NCI-H2171 treated with DMSO at 0.1 percent for 48 hours (cell line): ENCODE measurements at regions not wholly inside any gene's neighbourhood (a gene's known extent, or its start where the extent isn't known, plus 50 kb on each side); places are given as distances from the start of the nearest gene placed in this dataset.

Source experiments
- DNase-seq: peaks from one replicate; lab custom pipeline; 2025; lab: John Stamatoyannopoulos, UW

GRCh38 chr1:232682248-232682647, 52.3 kb upstream of the SIPA1L2 start:
- DNase-seq, result no peak

- no peak for DNase-seq
Observed at GRCh38 chr1:232684371-232685105, 54.6 kb upstream of the SIPA1L2 start.

- DNase-seq, result no peak
Observed at GRCh38 chr1:232686346-232686745, 56.4 kb upstream of the SIPA1L2 start.

GRCh38 chr1:232687304-232687703, 57.4 kb upstream of the SIPA1L2 start:
- no peak for DNase-seq

- DNase-seq, result no peak
Observed at GRCh38 chr1:232687728-232688127, 57.8 kb upstream of the SIPA1L2 start.

DNA sequence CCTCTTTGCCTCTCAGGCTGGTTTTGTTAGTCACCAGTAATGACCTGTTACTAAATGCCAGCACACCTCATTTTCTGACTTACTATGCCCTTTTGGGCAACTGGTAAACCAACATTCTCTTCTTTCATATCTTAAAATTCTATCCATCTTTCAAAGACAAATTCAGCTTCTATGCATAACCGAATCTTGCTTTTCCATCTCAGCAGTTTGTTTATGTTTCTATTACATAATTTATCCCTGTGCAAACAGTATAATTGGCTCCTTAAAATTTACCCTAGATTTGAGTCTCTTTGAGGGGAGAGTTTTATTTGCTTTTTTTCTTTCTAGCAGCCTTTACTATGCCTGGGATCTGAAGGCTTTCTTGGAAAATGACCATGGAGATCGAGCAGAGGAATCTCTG, 58.5 kb upstream of the SIPA1L2 start:
- DNase-seq, result no peak

DNA sequence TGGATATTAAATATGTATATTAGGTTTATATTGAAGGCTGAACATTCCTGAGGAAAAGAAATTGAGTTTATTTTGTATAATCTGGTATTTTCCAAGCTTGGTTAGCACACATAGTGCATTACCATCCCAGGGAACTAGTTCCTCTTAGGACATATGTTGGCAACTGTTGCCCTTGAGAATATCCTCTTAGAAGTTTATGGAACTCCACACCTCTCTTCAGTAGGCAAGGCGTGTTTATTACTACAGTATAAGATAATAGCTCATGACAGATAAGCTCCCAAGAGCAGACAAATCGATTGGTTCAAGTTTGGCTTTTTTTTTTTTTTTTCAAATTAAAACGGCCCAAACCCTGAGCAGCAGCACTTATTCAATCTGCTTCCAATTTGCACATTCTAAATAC, 59.8 kb upstream of the SIPA1L2 start:
- no peak for DNase-seq

- DNase-seq, result no peak
Observed at GRCh38 chr1:232690285-232690935, 60.5 kb upstream of the SIPA1L2 start.

DNA sequence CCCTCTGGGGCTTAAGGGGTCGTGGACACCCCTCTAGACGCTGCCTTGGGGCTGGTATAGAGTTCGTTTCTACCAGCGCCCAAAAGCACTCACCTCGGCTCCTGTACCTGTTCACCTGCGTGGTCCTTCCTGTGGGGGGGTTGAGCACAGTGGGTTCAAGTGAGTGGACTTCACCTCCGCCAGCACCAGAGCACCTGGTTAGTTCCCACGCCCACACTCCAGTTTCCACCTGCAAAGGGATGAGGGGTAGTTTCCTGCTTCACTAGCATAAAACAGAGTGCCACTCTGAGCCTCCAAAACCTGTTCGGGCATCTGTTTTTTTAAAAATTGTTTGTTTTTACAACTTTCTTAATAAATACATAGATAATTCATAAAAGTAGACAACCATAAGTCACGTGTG, 64.5 kb upstream of the SIPA1L2 start:
- no peak for DNase-seq

DNA sequence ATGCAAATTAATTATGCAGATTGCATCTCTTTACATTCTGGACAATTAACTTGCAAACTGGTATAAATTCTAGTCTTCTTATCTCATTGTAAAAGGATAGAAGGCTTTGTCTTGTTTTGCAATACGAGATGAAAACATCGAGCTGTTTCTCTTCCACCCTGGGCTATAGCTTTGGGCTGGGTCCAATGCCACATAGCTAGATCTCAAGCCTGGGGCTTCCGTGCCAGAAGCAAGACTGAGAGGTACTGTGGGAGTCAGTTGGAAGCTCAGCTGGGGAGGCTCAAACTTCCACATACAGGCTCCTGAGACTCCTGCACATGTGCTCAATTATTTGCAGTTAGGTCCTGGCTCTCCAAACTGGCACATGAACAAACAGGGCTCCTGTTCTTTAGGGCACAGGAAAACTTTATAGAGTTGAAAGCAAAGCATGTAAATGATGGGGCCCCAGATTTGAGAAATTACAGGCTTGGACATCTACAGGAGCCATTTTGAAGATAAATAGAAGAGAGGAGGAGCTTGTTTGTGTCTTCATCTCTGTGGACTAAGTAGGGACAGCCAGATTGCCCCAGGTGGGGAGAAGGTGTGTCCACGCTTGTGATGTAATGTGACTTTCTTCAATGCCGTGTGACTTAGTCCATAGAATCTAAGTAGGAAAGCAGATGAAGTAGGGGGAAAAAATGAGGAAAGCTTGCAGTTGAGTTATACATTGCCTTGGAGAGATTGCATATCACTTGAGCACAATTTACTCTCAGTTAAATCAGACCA, 65.9 kb upstream of the SIPA1L2 start:
- no peak for DNase-seq

DNA sequence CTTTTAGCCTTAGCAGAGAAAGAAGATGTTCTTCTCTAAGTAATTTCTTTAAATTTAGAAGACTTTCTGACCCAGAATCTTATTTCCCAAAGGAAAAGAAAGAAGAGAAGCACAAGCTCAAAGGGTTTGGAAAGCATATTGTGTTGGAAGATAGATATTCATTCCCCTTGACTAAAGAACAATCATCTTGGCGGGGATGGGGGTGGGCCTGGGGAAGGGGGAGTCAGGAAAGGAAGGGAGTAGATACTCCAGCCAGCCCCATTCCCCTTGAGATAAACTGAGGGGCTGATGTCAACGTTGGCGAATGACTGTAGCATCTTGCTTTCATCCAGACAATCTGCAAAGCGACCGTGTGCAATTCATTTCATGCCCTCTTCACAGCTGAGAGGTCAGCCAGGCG, 66.5 kb upstream of the SIPA1L2 start:
- no peak for DNase-seq

GRCh38 chr1:232697187-232697822, 67.4 kb upstream of the SIPA1L2 start:
- peak; percentile 54 for DNase-seq

DNA sequence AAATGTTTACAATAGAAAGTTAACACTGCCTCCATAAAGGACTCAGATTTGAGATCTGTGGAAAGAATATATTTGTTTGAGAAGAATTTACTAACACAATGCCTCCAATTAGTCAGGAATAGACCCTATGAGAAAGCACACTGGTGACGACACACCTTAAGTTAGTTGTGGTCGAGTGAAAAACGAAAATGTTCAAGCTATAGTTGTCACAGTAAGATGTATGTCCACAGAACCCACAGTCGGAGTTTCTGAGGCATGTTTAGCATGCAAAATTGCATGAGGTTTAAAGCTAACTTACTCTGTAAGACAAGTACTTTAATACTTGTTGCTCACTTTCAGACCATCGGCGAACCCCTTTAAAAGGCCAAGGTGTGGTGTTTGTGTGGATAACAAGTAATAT, 69.9 kb upstream of the SIPA1L2 start:
- DNase-seq, result no peak

GRCh38 chr1:232702911-232703310, 73.0 kb upstream of the SIPA1L2 start:
- DNase-seq, result no peak

- DNase-seq, result no peak
Observed at GRCh38 chr1:232704256-232704655, 74.3 kb upstream of the SIPA1L2 start.

DNA sequence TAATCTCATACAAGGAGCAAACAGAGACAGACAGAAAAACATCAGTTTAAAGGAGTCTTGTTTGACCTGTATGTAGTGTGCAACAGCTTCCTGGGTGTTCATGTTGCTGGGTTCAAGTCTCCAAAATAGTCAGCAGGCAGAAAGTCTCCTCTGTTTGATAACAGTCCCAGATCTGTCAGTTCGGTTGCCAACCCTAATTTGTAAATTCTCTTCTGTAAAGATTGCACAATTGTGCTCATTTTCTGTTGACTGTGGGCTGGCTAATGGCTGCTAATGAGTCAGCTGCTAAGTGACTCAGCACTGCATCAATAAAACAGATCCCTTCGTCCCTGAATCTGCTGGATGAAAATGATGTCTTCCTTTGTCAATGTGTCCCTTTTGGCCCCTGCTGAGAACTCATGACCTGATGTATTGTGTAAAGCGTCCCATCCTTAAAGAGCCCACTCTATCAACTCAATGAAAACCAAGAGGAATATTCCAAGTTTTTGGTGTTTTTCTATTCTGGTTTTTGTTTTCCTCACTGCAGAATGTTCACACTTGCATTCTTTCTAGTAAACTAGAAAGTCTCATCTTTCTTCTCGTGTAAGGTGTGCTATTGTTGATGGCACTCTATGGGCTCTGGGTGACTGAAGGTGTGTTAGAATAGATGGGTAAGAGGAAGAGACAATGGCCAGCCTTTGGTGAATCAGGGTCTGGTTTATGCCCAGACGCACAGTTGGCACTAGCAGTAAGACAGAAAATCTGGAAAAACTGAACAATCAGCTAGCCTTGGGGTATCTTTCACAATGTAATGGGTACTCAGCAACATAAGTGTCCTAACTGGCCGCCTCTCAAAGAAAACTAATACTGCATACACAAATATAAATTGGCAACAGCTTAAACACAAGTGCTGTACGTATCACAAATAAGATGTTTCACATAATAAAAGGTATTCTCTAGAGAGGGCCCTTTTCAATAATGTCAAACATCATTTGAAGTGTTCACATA, 75.1 kb upstream of the SIPA1L2 start:
- no peak for DNase-seq

- DNase-seq, result no peak
Observed at GRCh38 chr1:232705815-232706575, 76.1 kb upstream of the SIPA1L2 start.

DNA sequence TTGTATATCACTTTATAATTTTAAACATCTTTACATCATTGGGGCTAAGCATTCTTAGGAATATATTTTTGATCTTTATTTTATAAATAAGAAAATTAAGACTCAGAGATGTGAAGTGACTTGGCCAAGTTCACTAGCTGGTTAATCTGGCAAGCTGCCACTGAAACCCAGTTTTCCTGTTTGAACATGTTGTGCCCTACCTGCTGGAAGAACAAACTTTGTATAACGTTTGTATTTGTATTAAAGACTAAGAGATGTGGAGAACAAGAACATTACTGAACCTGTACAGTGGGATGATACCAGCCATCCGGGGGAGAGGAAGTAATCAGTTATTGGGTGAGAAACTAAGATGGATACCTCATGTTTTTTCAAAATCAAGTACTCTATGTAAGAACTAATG, 77.2 kb upstream of the SIPA1L2 start:
- DNase-seq, result no peak

- DNase-seq, result no peak
Observed at GRCh38 chr1:232709386-232709785, 79.5 kb upstream of the SIPA1L2 start.

DNA sequence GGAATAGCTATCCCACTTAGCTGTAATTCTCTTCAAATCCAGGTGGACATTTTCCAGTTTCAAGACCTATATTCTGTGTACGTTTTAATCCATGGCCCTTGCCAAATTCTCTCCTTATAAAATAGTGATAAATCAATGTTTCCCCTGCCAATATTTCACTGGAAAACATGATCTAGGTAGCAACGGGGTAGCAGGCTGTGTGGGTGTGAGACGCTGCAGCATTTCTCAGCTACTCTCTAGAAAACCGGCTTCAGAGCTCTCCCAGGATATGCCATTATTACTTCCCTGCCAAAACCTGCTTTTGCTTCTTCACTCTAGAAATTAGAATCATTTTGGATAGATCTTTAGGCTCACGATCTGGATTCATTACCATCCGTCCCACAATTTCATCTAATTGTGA, 82.1 kb upstream of the SIPA1L2 start:
- DNase-seq, result no peak

GRCh38 chr1:232713785-232714184, 83.9 kb upstream of the SIPA1L2 start:
- DNase-seq, result no peak
